ENCODE measurements at regions not wholly inside any gene's neighbourhood (a gene's known extent, or its start where the extent isn't known, plus 50 kb on each side); places are given as distances from the start of the nearest gene placed in this dataset.

- H3K27ac ChIP-seq, result no peak overlapping the region
- H3K9me3 ChIP-seq (ENCODE audit: severe bottlenecking), result no peaks in the 10 kb centered on the region
- no peak overlapping the region for H3K4me3 ChIP-seq (ENCODE audit: low read depth, low read length)
- H3K27me3 ChIP-seq (ENCODE audit: insufficient read depth, low read depth, severe bottlenecking), result no peaks in the 10 kb centered on the region
- no peak for TF ChIP-seq CTCF (IDR thresholded peaks at IDR 0.05; ENCODE audit: low read depth, low read length)
- no peak for DNase-seq
- no peaks in the 10 kb centered on the region for H3K36me3 ChIP-seq
These were observed 448.8 kb downstream of the WDR72 start for GRCh38 chr15:53310709-53311108.

DNA sequence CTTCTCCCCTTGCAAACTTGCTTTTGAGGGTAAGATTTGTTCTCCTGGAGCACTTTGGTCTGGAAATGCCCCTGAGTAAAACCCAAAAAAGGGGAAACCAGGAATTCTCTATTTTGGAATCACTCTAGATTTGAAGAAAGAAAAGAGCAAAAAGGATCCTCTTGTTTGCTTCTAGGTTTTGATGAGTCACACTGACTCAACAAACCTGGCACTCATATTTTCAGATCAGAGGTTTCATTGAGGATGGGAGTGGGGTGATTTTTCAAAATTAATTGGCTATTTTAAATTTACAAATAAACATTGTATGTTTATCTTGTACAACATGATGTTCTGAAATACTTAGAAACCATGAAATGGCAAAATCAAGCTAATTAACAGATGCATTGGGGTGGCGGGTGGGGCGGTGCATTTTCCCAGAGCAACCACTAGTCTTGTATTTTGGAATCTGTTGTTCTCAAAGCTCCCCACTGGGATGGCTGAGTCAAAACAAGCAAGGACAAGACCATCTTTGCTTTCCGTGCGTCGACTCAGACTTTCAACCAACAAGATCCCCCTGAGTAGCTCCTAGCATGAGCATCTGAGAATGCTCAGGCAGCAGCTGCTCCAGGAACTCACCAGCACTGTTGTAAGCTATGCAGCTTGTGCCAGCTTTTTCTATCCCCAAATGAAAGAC, 451.4 kb downstream of the WDR72 start:
- H3K36me3 ChIP-seq, result no peaks in the 10 kb centered on the region
- DNase-seq, result no peak

GRCh38 chr15:53305554-53305953, 453.9 kb downstream of the WDR72 start:
- no peak for DNase-seq
- TF ChIP-seq CTCF (IDR thresholded peaks at IDR 0.05; ENCODE audit: low read depth, low read length), result no peak
- H3K36me3 ChIP-seq, result no peaks in the 10 kb centered on the region
- H3K4me3 ChIP-seq (ENCODE audit: low read depth, low read length), result no peak overlapping the region
- H3K9me3 ChIP-seq (ENCODE audit: severe bottlenecking), result no peaks in the 10 kb centered on the region
- H3K27me3 ChIP-seq (ENCODE audit: insufficient read depth, low read depth, severe bottlenecking), result no peaks in the 10 kb centered on the region
- no peak overlapping the region for H3K27ac ChIP-seq

More for the DNA sequence above, 451.4 kb downstream of the WDR72 start:
- no peaks in the 10 kb centered on the region for H3K27me3 ChIP-seq (ENCODE audit: insufficient read depth, low read depth, severe bottlenecking)
- no peaks in the 10 kb centered on the region for H3K9me3 ChIP-seq (ENCODE audit: severe bottlenecking)
- no peak overlapping the region for H3K27ac ChIP-seq
- no peak for TF ChIP-seq CTCF (IDR thresholded peaks at IDR 0.05; ENCODE audit: low read depth, low read length)
- no peak overlapping the region for H3K4me3 ChIP-seq (ENCODE audit: low read depth, low read length)

GRCh38 chr15:53305101-53305500, 454.4 kb downstream of the WDR72 start:
- TF ChIP-seq CTCF (IDR thresholded peaks at IDR 0.05; ENCODE audit: low read depth, low read length), result no peak
- no peak for DNase-seq
- no peaks in the 10 kb centered on the region for H3K9me3 ChIP-seq (ENCODE audit: severe bottlenecking)
- H3K27me3 ChIP-seq (ENCODE audit: insufficient read depth, low read depth, severe bottlenecking), result no peaks in the 10 kb centered on the region
- no peaks in the 10 kb centered on the region for H3K36me3 ChIP-seq
- H3K4me3 ChIP-seq (ENCODE audit: low read depth, low read length), result no peak overlapping the region
- no peak overlapping the region for H3K27ac ChIP-seq

- no peak overlapping the region for H3K27ac ChIP-seq
- no peaks in the 10 kb centered on the region for H3K27me3 ChIP-seq (ENCODE audit: insufficient read depth, low read depth, severe bottlenecking)
- no peak overlapping the region for H3K4me3 ChIP-seq (ENCODE audit: low read depth, low read length)
- H3K9me3 ChIP-seq (ENCODE audit: severe bottlenecking), result no peaks in the 10 kb centered on the region
- TF ChIP-seq CTCF (IDR thresholded peaks at IDR 0.05; ENCODE audit: low read depth, low read length), result no peak
- no peaks in the 10 kb centered on the region for H3K36me3 ChIP-seq
- no peak for DNase-seq
These were observed 461.6 kb downstream of the WDR72 start for GRCh38 chr15:53297828-53298227.

DNA sequence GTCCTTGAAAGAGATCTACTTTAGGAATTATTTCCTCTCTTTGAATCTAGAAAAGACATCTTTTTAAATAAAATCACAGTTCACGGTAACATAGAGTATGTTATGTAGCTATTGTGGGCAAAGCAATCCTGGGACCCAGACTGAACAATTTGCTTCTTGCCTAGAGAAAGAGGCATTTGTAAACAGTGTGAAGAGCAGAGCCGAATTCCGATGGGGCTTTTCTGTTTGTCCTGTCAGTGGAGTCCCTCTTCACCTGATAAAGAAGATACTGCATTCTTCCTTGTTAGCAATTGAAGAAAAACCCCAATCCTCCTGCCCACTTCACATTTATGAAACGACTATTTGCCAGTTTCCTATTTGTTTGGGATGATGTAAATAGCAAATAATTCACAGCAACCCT, 462.9 kb downstream of the WDR72 start:
- H3K36me3 ChIP-seq, result no peaks in the 10 kb centered on the region
- DNase-seq, result no peak
- H3K27me3 ChIP-seq (ENCODE audit: insufficient read depth, low read depth, severe bottlenecking), result no peaks in the 10 kb centered on the region
- TF ChIP-seq CTCF (IDR thresholded peaks at IDR 0.05; ENCODE audit: low read depth, low read length), result no peak
- H3K4me3 ChIP-seq (ENCODE audit: low read depth, low read length), result no peak overlapping the region
- no peaks in the 10 kb centered on the region for H3K9me3 ChIP-seq (ENCODE audit: severe bottlenecking)
- no peak overlapping the region for H3K27ac ChIP-seq

All from WERI-Rb-1 (cell line).